DOHH2 (cell line): ENCODE measurements at regions not wholly inside any gene's neighbourhood (a gene's known extent, or its start where the extent isn't known, plus 50 kb on each side); places are given as distances from the start of the nearest gene placed in this dataset.

Source experiments
- EZH2phosphoT487 ChIP-seq: fragments of 200-600 bp; sonication (generic); IDR thresholded peaks from 2 replicates; pipeline ENCODE4 v1.6.1; 2017; ENCODE audit warnings: borderline replicate concordance, mild to moderate bottlenecking, antibody characterized with exemption, low read length, moderate library complexity, mixed read lengths
- TF ChIP-seq, protein P1 (sequence below): fragments of 200-600 bp; sonication (generic); IDR thresholded peaks from one replicate; pipeline ENCODE4 v1.5.1; 2014; ENCODE audit warnings: antibody characterized with exemption, mild to moderate bottlenecking, low read depth, low read length; ENCODE audit not compliant: poor library complexity, severe bottlenecking

DNA sequence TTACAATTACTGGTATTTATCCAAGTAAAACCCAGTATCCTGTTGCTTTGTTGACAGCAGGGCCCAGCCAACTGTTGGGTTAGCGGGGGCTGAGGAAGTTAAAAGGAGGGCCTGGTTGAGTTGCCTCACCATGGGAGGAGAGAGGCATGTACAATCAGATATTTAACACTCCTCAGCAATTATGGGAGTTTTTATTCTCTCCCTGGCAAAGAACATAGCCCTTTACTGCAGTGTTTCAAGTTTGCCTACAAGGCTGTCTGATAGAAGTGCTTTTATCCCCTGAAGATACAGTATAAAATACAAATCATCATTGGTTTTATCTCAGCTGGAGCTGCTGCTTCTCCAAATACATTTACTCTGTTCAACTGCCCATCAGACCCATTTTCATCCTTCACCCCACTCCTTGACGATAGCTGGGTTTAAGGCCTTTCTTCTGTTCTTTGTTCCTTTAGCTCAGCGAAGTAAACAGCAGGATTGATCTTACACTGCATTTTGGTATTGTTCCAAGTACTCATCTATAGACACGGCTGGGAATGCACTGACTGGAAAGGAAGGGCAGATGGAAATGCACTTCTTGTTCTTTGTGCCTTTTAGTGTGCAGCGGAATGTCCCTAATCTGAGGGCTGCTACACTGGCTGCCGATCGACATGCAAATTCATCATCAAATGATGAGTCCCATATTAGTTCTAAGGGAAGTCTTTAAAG, 402.5 kb upstream of the SPRED2 start:
- TF ChIP-seq, protein P1, sequence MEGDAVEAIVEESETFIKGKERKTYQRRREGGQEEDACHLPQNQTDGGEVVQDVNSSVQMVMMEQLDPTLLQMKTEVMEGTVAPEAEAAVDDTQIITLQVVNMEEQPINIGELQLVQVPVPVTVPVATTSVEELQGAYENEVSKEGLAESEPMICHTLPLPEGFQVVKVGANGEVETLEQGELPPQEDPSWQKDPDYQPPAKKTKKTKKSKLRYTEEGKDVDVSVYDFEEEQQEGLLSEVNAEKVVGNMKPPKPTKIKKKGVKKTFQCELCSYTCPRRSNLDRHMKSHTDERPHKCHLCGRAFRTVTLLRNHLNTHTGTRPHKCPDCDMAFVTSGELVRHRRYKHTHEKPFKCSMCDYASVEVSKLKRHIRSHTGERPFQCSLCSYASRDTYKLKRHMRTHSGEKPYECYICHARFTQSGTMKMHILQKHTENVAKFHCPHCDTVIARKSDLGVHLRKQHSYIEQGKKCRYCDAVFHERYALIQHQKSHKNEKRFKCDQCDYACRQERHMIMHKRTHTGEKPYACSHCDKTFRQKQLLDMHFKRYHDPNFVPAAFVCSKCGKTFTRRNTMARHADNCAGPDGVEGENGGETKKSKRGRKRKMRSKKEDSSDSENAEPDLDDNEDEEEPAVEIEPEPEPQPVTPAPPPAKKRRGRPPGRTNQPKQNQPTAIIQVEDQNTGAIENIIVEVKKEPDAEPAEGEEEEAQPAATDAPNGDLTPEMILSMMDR = no peak
- no peak for TF ChIP-seq EZH2phosphoT487
